K562 (cell line): ENCODE measurements at regions not wholly inside any gene's neighbourhood (a gene's known extent, or its start where the extent isn't known, plus 50 kb on each side); places are given as distances from the start of the nearest gene placed in this dataset.

Experiments used
- ATAC-seq: fragments of 200-7000 bp; cut with Tn5 transposase; 3 replicates; pipeline ENCODE4 v1.9.1; 2020; ENCODE audit warnings: moderate library complexity
- BruUV-seq: library from RNA; stranded (reverse); fragments of 400-500 nt; replicated peaks from 2 replicates; lab custom pipeline; 2021; lab: Mats Ljungman, UMichigan
- CTCF ChIA-PET: fragments of 300-600 bp; formaldehyde crosslinking; extraction: SDS; loops from one replicate; lab custom pipeline; 2021; ENCODE audit warnings: low intra/inter-chr PET ratio; lab: Yijun Ruan, JAX
- POLR2A ChIA-PET: fragments of 300-600, 350-650 bp; sonication (Branson Sonifier 250); formaldehyde crosslinking; extraction: SDS; loops from one replicate; lab custom pipeline; 2021; ENCODE audit warnings: antibody characterized with exemption, inconsistent platforms; lab: Yijun Ruan, JAX
- DNase-seq, 4 experiments: peaks; one replicate each; pipeline versions ENCODE4 v3.0.0 to v3.0.0-alpha.2; 2011 to 2018; ENCODE audit warnings: low spot score in 3 of 4, mixed read lengths in 3 of 4; ENCODE audit errors: extremely low read depth in 1 of 4
- FAIRE-seq: peaks from 2 replicates; lab custom pipeline; 2011; peaks lifted over from hg19 to GRCh38; lab: Jason Lieb, UNC
- H2AFZ ChIP-seq: 2 replicates; pipeline ENCODE4 v1.6.0; 2011; ENCODE audit warnings: low read depth, low read length, control low read depth, inconsistent platforms
- H3K27ac ChIP-seq: fragments of 200-600 bp; 3 replicates; pipeline ENCODE4 v1.8.0; 2011; ENCODE audit warnings: low read depth, mild to moderate bottlenecking, control low read depth, inconsistent platforms, low read length, moderate library complexity, mixed read lengths; ENCODE audit errors: extremely low read depth
- H3K27me3 ChIP-seq, 2 experiments: fragments of 300-600 bp in 1 of 2; 2 replicates in 1 of 2; 3 replicates in 1 of 2; pipeline versions ENCODE4 v1.6.0 to v1.8.0; 2011; ENCODE audit warnings: inconsistent platforms in 2 of 2, low read length in 2 of 2, mild to moderate bottlenecking in 1 of 2, mixed read lengths in 1 of 2, moderate library complexity in 1 of 2; ENCODE audit not compliant: control insufficient read depth in 2 of 2, insufficient read depth in 2 of 2
- H3K36me3 ChIP-seq: fragments of 300-600 bp; 3 replicates; pipeline ENCODE4 v1.8.0; 2011; ENCODE audit warnings: mild to moderate bottlenecking, low read length, inconsistent platforms; ENCODE audit not compliant: control insufficient read depth, insufficient read depth
- H3K4me1 ChIP-seq, 2 experiments: fragments of 200-600 bp in 1 of 2; replicated peaks in 1 of 2; 2 replicates in 1 of 2; 3 replicates in 1 of 2; pipeline versions ENCODE4 v1.5.1 to v1.8.0; 2011; ENCODE audit warnings: inconsistent platforms in 2 of 2, low read length in 2 of 2, mild to moderate bottlenecking in 1 of 2, mixed read lengths in 1 of 2, moderate library complexity in 1 of 2; ENCODE audit not compliant: control insufficient read depth in 2 of 2, insufficient read depth in 2 of 2
- H3K4me2 ChIP-seq: 2 replicates; pipeline ENCODE4 v1.6.1; 2011; ENCODE audit warnings: low read length, control low read depth, inconsistent platforms, mixed read lengths; ENCODE audit not compliant: insufficient read depth
- H3K4me3 ChIP-seq: fragments of 200-600 bp; sonication (generic), shearing (Covaris generic); 2 replicates; pipeline ENCODE4 v1.5.1; 2016; ENCODE audit warnings: control low read depth, inconsistent platforms
- H3K79me2 ChIP-seq: fragments of 200-600 bp; 3 replicates; pipeline ENCODE4 v1.8.0; 2011; ENCODE audit warnings: low read length, inconsistent platforms; ENCODE audit not compliant: control insufficient read depth, insufficient read depth
- H3K9ac ChIP-seq, 2 experiments: 2 replicates each; pipeline versions ENCODE4 v1.6.0 to v1.6.1; 2011; ENCODE audit warnings: low read depth in 2 of 2, low read length in 2 of 2, control low read depth in 1 of 2, inconsistent platforms in 1 of 2, mild to moderate bottlenecking in 1 of 2, mixed read lengths in 1 of 2; ENCODE audit not compliant: insufficient read depth in 1 of 2
- H3K9me1 ChIP-seq: one replicate; pipeline ENCODE4 v1.6.0; 2011; ENCODE audit warnings: inconsistent platforms, mild to moderate bottlenecking, low read length, moderate library complexity; ENCODE audit not compliant: control insufficient read depth, insufficient read depth
- H3K9me3 ChIP-seq: replicated peaks from 2 replicates; pipeline ENCODE4 v1.5.1; 2011; ENCODE audit warnings: low read depth, low read length, inconsistent platforms; ENCODE audit not compliant: control insufficient read depth, insufficient read depth
- H4K20me1 ChIP-seq: replicated peaks from 2 replicates; pipeline ENCODE4 v1.6.1; 2011; ENCODE audit warnings: low read length, inconsistent platforms, mixed read lengths; ENCODE audit not compliant: control insufficient read depth, insufficient read depth
- ARID2 ChIP-seq: fragments of 450-650 bp; IDR thresholded peaks from 2 replicates; pipeline ENCODE4 v1.6.1; 2017; ENCODE audit warnings: antibody characterized with exemption, mild to moderate bottlenecking
- HCFC1 ChIP-seq: IDR thresholded peaks from 2 replicates; pipeline ENCODE4 v1.6.1; 2012; ENCODE audit warnings: low read depth, low read length, improper control_type of control experiment
- PBX2 ChIP-seq, 2 experiments: IDR thresholded peaks in 1 of 2; conservative IDR thresholded peaks in 1 of 2; 2 replicates each; pipeline ENCODE4 v1.6.1; 2016; ENCODE audit warnings: low read depth in 2 of 2, mild to moderate bottlenecking in 1 of 2, missing compliant biosample characterization in 1 of 2, missing genetic modification characterization in 1 of 2, moderate library complexity in 1 of 2
- PCBP1 ChIP-seq: fragments of 200-400 bp; formaldehyde crosslinking; IDR thresholded peaks from 2 replicates; pipeline ENCODE4 v1.6.1; 2018; ENCODE audit warnings: mild to moderate bottlenecking, low read depth, low read length; ENCODE audit not compliant: poor library complexity, severe bottlenecking
- WGBS: fragments of 100-300 bp; shearing (Covaris generic); methylation state at CpG from one replicate; pipeline ENCODE4 v1.1.6; 2016; ENCODE audit warnings: low coverage, mixed read lengths; ENCODE audit not compliant: insufficient coverage; ENCODE audit errors: missing lambda C conversion rate; 5-methylcytosine and 5-hydroxymethylcytosine counted together
- in situ Hi-C: fragments of 300-500 bp; cut with MboI; formaldehyde crosslinking; loops from 4 replicates; pipeline ENCODE4 v1.15.0; 2018; ENCODE audit warnings: inconsistent platforms, mixed read lengths
- intact Hi-C: fragments of 100-400 bp; cut with micrococcal nuclease; formaldehyde crosslinking; loops from 2 replicates; pipeline ENCODE4 v1.14.2; 2022

- no peak for TF ChIP-seq PBX2 (CRISPR knock-in tag; IDR thresholded peaks at IDR 0.05; ENCODE audit: low read depth)
- TF ChIP-seq PBX2 (tag; conservative IDR thresholded peaks at IDR 0.05; ENCODE audit: low read depth) = no peak
- TF ChIP-seq HCFC1 = no peak
Observed at GRCh38 chr16:73976644-73977043, 320.0 kb upstream of the PSMD7 start (continued).

GRCh38 chr16:73973174-73973573 lies 323.4 kb upstream of the PSMD7 start:
- no peaks in the 10 kb centered on the region for H3K9me1 ChIP-seq
- in situ Hi-C loops = no loop called here
- BruUV-seq = no TSS peak
- DNase-seq (no peak), ATAC-seq (no peak), FAIRE-seq (no peak)
- no peaks in the 10 kb centered on the region for H4K20me1 ChIP-seq
- ChIA-PET CTCF (no interaction called here), POLR2A (no interaction called here)
- intact Hi-C loops = no loop called here
- no peak overlapping the region for H3K4me2 ChIP-seq
- H3K4me1 ChIP-seq = no peaks in the 10 kb centered on the region
- no peak overlapping the region for H2AFZ ChIP-seq
- no peaks in the 10 kb centered on the region for H3K36me3 ChIP-seq
- WGBS = 0% methylated on average over 4 of the region's 4 CpGs
- peaks cover 0 to 7% of the 10 kb centered on the region in 2 experiments; a peak in 2 of 5 replicates for H3K27me3 ChIP-seq
- no peaks in the 10 kb centered on the region for H3K79me2 ChIP-seq
- no peaks in the 10 kb centered on the region for H3K9me3 ChIP-seq
- H3K9ac ChIP-seq = no peak overlapping the region
- no peak overlapping the region for H3K27ac ChIP-seq
- H3K4me3 ChIP-seq = no peak overlapping the region
- TF ChIP-seq PCBP1 = no peak
- no peak for TF ChIP-seq ARID2
- no peak for TF ChIP-seq PBX2 (CRISPR knock-in tag; IDR thresholded peaks at IDR 0.05; ENCODE audit: low read depth)
- TF ChIP-seq PBX2 (tag; conservative IDR thresholded peaks at IDR 0.05; ENCODE audit: low read depth) = no peak
